HG03097 (cell line): ENCODE measurements at regions not wholly inside any gene's neighbourhood (a gene's known extent, or its start where the extent isn't known, plus 50 kb on each side); places are given as distances from the start of the nearest gene placed in this dataset.
"Not testable (repeated sequence)": the region's sequence is repeated elsewhere in the genome, so short reads cannot be mapped to it uniquely, and the experiment has no call there.

Source experiments
- ATAC-seq: cut with Tn5 transposase; IDR thresholded peaks from one replicate; pipeline ENCODE4 v1.9.1; 2021; ENCODE audit not compliant: unreplicated experiment, low FRiP score

DNA sequence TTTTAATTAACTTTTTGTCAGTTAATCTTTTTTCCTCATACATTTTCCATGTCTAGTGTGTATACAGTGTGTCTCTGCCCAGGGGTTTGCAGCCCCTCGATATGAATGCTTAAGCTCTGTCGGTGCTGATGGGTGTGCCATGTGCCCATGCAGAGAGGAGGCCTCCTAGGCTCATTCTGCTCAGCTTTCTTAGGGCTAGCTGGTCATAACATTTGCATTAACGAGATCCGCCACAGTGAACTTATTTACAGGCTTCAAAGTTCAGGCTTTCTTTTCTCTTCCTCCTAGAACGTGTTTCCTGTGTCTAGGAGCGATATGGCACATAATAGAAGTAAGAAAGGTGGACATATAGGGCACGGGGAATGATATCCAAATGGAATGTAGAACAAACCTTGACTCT is 783.3 kb downstream of the PLCL1 start:
- no peak for ATAC-seq

DNA sequence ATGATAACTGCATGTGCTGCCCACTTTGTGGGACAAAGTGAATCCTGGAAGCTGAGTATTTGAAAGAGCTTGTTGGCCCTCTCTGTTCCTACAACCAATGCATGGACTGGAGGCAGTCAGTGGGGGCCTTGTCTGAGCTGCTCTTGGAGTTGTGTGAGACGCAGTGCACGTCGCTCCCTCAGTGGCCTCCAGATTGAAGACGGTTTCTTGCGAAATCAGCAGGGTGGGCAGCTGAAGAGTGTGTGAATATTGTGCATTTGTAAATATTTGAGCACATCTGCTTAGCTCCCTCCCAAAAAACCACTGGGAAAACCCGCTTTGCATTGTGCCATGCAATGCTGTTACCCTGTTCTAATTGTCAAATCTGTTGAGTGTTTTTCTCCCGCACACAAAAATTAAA is 782.8 kb downstream of the PLCL1 start:
- no peak for ATAC-seq

DNA sequence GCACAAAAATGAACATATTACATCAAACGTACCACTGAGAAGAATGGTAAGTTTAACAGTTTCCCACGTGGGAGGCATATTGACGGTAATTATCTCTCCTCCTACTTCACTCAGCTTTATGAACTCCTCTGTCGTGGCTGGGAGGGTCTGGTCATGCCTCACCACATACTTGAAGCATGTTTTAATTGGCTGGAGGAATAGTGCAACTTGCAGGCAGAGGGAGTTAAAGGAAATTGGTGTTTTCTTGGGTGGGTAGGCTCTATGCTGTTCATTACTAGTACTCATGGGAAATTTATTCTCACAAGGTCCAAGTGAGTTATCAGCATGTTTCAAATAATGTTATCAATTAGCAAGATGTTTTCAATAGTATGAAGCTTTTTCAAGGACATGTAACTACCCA is 767.0 kb downstream of the PLCL1 start:
- no peak for ATAC-seq

DNA sequence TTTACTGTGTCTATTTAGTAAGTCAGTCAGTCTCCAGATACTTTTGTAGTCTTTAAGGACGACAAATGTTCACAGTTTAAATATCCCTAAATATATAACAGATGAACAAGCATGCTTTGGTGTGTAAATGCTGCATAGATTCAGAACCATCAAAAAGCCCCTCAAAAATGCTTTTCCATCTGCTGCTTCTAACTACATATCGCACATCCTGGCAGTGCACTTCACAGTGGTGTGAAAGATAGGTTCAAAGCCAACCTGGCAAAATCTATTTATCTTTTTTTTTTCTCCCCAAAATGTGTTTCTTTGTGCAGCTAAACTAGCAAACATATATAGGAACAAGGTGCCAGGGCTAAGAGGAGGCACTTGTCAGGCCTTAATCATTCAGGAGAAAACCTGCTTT is 753.8 kb downstream of the PLCL1 start:
- no peak for ATAC-seq

DNA sequence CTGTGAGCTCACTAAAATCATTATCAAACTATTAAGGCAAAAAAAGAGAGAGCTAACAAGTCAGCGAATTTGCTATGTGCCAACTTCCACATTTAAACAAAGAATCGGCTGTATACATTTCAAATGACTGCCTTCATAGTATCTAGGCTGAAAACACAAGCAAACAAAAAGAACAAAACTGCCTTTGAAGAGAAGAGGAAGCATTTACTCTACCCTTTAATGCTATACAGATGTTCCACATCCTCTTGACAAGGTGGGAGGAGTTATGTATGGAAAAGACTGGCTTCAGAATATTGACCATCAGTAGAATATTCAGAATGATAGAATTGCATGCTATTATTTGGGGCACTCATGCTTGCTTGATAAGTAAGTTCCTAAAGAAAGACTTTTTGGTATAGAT is 741.7 kb downstream of the PLCL1 start:
- no peak for ATAC-seq

DNA sequence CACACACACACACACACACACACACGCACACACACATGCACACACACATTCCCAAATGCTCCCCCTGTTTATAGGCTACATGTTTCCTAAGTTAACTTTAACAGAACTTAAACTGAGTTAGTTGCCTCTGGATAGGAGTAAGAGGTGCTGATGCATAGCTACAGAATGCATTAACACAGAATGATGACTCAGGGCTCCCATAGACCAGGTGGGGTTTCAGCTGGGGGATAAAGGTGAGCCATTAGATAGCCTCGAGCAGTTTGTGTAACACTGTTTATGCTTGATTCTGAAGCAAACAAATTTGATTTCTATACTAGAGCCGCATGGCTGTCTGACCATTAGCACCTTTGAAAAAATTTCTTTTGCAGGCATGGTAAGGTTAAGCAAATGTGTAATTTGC is 741.0 kb downstream of the PLCL1 start:
- ATAC-seq, result no peak

DNA sequence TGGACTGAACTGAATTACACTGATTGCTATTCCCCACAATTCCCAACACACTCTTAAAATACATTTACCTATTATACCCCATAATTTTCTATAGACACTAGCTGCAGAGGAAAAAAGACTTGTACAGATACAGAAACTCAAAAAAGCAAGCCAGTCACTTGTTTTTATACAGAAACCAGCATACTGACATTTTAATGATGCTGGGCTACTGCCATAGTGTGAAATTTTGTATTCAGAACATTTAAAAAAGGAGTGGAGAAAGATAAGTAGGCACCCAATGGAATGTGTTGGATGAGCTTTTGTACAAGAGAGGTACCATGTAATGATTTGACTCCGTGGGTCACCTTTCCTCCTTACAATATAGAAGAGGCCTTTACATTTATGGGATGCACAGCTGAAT is 740.1 kb downstream of the PLCL1 start:
- no peak for ATAC-seq

DNA sequence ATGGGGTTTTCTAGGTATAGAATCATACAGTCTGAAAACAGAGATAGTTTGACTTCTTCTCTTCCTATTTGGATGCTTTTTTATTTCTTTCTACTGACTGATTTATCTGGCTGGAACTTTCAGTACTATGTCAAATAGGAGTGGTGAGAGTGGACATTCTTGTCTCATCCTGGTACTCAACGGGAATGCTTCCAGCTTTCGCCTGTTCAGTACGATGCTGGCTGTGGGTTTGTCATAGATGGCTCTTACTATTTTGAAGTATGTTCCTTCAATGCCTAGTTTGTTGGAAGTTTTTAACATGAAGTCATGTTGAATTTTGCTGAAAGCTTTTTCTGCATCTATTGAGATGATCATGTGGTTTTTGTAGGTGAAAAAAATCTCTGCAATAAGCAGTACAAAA is 730.4 kb downstream of the PLCL1 start:
- no peak for ATAC-seq

DNA sequence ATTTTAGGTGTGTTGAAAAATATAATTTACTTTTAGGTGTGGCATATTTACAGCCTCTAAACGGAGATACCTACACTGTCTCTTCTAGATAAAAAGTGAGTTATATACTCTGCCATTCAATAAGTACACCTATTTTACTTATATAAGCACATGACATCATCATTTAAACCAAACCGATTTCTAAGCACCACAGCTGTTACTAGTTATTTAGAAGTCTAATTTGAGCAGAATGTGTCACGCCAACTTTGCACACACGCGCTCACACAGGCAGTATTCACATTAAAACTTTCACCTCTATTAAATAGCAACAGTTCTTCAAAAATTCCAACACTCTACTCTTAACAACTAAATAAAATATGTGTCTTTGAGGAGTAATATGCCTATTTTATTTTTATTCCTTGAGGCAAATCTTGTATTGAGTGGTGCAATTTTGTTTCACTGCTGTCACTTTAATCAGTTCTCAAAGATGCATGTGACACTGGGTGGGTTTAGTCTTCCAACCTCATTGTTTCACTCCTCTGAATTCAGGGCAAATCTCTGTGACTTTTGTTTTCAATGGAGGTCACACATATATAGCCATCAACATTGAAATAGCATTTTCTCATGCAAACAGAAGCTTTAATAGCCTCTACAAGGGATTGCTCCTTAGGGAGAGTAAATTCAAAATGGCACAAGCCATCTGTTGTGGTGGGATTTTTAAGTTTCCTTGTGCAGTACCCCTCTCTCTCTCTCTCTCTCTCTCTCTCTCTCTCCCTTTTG is 721.0 kb downstream of the PLCL1 start:
- ATAC-seq, result no peak

DNA sequence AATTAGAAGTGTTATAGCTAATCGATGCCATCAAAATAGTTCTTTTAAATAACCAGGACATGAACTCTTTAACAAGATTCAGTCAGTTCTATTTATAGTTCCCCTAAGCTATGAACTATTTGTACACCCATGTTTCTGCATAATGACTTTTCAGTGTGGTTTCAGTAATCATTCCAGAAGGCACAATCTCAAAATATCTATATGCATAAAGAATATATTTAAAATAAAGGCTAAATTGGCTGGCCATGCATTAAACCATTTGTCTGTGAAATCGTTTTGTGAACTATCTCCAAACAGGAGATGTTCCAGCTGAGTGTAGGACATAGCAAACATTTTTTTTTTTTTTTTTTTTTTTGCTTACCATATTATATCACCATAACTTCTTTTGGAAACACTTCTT is 719.3 kb downstream of the PLCL1 start:
- no peak for ATAC-seq

DNA sequence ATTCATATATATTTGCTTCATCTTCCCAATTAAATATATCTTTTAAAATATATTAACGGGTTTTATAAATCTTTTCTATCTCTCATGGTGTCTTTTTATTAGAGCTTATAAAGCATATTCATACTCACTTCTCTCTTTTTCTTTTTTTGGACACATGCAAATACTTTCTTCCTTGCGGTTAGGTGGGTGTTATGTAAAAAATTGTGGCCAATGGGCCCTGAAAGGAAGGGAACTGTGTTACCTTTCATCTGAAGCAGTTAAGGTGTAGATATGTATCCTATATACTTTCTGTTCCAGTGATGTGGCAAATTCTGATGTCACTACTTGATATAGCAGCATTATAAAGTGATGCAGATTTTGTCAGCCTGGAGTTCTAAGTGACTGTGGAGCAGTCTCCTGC is 714.5 kb downstream of the PLCL1 start:
- no peak for ATAC-seq

DNA sequence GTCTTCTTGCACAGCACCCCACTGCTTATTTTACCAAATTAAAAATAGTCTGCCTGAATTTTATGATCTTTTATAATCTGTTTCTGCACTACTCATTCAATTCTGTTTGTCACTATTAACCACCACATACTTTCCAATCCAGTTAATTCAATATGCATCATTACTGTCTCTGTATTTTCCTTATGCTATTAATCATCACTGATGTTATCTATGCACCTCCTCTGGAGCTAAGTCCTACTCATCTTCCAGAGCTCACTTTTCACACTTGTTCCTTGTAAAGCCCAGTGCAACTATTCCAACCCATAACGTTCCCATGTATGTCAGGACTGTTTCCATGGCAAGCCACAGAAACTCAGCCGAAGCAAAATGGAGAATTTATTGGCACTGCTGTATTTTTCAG is 713.6 kb downstream of the PLCL1 start:
- ATAC-seq, result no peak

DNA sequence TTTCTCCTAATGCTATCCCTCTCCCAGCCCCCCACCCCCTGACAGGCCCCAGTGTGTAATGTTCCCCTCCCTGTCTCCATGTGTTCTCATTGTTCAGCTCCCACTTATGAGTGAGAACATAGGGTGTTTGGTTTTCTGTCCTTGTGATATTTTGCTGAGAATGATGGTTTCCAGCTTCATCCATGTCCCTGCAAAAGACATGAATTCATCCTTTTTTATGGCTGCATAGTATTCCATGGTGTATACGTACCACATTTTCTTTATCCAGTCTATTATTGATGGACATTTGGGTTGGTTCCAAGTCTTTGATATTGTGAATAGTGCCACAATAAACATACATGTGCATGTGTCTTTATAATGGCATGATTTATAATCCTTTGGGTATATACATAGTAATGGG is 704.2 kb downstream of the PLCL1 start:
- ATAC-seq, result not testable (repeated sequence)

DNA sequence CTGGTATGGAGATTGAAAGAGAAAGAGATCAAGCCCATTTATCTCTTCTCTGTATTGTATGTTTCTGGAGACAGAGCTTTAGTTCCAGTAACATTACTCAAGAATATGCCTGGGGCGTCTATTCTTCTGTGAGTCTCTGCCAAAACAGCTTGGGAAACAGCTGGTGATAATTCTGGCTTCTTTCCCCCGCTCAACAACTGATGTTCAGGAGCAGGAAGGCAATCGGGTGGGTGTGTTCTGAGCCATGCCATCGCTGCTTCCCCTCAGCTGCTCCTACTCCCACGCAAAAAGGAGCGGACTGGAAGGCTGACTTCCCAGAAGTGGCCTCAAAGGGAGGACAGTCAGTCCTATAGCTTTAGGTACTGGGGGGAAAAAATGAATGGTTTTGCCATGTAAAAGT is 695.1 kb downstream of the PLCL1 start:
- no peak for ATAC-seq

DNA sequence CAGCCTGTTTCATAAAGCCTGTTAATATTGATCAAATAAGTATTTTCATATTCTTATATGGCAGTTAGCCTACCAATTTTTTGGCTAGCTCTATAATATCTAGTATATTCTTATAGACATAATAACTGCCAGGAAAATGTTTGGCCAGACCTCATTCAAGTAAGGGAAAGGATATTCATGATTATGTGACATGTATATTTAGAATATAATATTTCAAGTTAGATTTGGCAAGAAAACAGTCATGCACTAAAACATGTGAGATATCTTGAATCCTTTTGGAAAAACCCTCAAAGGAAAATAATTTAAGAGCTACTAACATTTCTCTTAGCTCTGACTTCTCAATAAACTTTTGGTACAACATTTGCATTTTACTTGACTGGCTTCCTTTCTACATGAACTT is 694.1 kb downstream of the PLCL1 start:
- ATAC-seq, result no peak

DNA sequence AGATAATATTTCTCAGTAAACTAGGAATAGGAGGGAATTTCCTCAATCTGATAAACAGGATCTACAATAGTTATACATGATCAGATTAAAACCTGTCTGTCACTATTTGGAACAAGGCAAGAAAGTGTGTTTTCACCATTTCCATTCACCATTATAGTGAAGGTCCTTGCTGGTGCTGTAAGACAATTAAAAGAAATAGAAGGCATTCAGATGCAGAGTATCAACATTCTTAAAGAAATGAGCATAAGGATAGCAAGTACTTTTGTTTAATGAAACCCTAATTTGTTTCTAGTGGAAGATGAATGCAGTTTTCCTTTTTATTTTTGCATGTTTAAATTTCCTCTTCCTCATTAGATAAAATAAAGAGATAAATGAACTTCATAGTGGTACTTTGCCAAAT is 693.7 kb downstream of the PLCL1 start:
- no peak for ATAC-seq

DNA sequence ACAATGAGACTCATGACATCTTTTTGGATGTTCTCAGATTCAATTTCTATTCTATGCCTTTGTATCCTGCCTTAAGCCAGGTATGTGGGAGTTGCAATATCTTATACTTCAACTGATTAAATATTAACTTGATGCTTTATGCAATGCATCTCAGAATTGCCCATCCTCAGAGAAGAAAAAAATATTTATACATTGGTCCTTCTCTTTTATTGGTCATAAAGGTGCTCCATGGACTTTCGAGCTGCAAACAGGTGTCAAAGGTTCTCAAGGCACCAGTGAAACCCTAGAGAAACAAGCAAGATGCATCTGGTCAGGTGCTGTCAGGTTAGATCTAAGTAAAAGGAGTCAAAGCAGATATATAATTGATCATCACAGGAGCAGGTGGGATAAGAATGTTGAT is 690.5 kb downstream of the PLCL1 start:
- no peak for ATAC-seq

DNA sequence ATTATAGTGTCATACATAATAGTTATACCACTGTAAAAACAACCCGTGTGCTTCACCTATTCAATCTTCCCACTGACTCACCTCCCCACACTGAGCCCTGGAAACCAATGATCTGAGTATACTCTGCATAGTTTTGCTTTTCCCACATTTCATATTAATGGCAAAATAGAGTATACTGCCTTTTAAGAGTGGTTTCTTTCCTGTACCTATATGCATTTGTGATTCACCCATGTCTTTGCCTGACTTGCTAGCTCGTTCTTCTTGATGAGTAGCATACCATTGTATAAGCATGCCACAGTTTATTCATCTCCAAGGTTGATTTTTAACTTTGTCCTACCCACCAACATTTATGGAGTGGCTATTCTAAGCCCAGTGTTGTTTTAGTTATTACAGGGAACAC is 686.4 kb downstream of the PLCL1 start:
- ATAC-seq, result no peak

DNA sequence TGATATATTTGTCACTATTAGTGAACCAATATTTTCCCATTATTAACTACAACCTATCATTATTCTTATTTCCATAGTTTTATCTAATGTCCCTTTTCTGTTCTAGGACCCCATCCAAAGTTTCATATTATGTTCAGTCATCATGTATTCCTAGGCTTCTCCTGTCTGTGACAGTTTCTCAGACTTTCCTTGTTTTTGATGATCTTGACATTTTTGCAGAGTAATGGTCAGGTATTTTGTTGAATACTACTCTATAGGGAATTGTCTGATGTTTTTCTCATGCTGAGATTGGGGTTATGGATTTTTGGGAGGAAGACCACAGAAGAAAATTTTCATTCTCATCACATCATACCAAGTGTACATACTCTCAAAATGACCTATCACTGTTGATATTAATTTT is 684.6 kb downstream of the PLCL1 start:
- ATAC-seq, result no peak

DNA sequence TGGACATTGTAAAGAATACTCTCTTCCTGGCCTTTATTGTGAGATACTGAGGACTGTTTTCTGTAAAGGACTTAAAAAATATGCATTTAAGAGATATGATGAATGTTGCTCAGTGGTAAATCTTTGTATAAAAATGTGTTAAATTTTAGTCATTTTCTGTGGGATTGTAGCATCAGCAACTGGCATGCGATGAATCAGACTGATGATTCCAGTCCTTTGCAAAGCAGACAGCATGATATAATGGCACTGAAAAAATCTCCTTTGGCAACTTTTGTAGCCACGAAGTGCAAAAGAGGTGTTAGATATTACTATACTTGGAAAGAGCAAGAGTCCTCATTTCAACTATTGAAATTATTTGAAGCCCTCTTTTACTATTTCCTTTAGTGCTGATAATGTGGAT is 678.7 kb downstream of the PLCL1 start:
- no peak for ATAC-seq

DNA sequence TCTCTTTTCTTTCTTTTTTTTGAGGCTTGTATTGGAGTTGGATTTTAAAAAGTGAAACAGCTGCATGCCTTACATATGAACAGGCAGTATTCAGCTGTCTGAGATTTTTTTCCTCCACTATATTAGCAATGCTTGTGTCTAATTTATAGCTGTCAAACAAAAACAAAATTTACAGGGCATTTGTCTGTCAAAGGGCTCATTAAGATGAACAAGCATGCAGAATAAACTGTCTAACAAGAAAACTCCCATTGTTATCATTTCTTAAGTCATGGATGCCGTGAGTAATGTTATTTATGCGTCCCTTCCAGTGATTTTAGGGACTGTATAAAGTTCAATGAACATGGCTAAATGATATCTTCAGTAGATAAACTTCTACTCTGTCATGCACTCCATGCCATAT is 674.7 kb downstream of the PLCL1 start:
- no peak for ATAC-seq

DNA sequence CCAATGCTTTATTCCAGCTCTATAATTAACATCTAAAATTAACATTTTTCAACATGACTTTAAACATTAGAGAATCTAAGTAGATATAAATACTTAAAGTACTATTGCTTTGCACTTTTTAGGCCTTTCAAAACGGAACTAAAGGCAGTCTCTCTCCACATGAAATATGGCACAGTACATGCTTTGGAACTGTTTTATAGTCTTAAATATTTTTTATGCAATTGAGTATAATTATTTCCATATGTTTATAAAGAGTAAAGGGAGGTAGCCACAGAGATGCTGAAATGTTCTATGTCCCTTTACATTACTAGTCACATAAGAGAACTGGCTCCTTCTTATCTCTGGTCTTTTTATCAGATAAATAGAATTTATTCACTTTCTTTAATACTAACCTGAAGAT is 674.0 kb downstream of the PLCL1 start:
- ATAC-seq, result no peak

DNA sequence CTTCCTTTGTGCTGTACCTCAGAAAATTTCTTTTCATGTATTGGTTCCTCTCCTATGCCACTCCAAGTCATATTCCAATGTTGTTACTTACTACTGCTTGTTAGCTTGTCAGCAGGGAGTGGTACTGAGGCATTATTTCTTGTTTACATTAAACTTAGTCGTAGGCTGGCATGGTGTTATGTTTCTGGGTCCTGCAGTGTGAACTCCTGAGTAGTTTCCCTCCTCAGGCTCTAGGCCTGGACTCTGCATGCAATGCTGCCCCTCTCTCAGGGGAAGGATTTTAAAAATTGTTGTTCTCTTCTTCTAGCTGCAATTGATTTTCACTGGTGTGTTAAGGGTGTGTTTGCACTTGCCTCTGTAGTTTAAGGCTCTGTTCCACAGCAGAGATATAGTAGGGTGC is 671.6 kb downstream of the PLCL1 start:
- ATAC-seq, result no peak
